GM18870 (cell line): ENCODE measurements at regions not wholly inside any gene's neighbourhood (a gene's known extent, or its start where the extent isn't known, plus 50 kb on each side); places are given as distances from the start of the nearest gene placed in this dataset.

Source experiments
- ATAC-seq: cut with Tn5 transposase; IDR thresholded peaks from one replicate; pipeline ENCODE4 v1.9.1; 2021; ENCODE audit warnings: moderate library complexity; ENCODE audit not compliant: unreplicated experiment

GRCh38 chr7:46886669-46887374 is 695.1 kb downstream of the TNS3 start:
- ATAC-seq, result no peak

GRCh38 chr7:46885167-46885566 is 696.7 kb downstream of the TNS3 start:
- ATAC-seq, result no peak

- ATAC-seq, result no peak
Measured at GRCh38 chr7:46881507-46882127, 700.3 kb downstream of the TNS3 start.

- no peak for ATAC-seq
Measured at GRCh38 chr7:46880508-46881196, 701.3 kb downstream of the TNS3 start.

GRCh38 chr7:46879783-46880182 is 702.1 kb downstream of the TNS3 start:
- no peak for ATAC-seq

GRCh38 chr7:46871516-46871915 is 710.4 kb downstream of the TNS3 start:
- ATAC-seq, result no peak

- ATAC-seq, result no peak
Measured at GRCh38 chr7:46864716-46865115, 717.2 kb downstream of the TNS3 start.

GRCh38 chr7:46859963-46860475 is 721.9 kb downstream of the TNS3 start:
- no peak for ATAC-seq

- no peak for ATAC-seq
Measured at GRCh38 chr7:46855851-46856250, 726.1 kb downstream of the TNS3 start.

- no peak for ATAC-seq
Measured at GRCh38 chr7:46854958-46855473, 726.9 kb downstream of the TNS3 start.

GRCh38 chr7:46853451-46853850 is 728.5 kb downstream of the TNS3 start:
- no peak for ATAC-seq

- no peak for ATAC-seq
Measured at GRCh38 chr7:46852795-46853194, 729.1 kb downstream of the TNS3 start.

GRCh38 chr7:46850563-46851330 is 731.2 kb downstream of the TNS3 start:
- ATAC-seq, result no peak

- no peak for ATAC-seq
Measured at GRCh38 chr7:46848944-46849343, 733.0 kb downstream of the TNS3 start.

- ATAC-seq, result no peak
Measured at GRCh38 chr7:46848311-46848710, 733.6 kb downstream of the TNS3 start.

- ATAC-seq, result no peak
Measured at GRCh38 chr7:46847126-46847525, 734.8 kb downstream of the TNS3 start.

- ATAC-seq, result no peak
Measured at GRCh38 chr7:46844486-46844885, 737.4 kb downstream of the TNS3 start.

GRCh38 chr7:46841248-46841647 is 740.7 kb downstream of the TNS3 start:
- ATAC-seq, result no peak

- no peak for ATAC-seq
Measured at GRCh38 chr7:46839651-46840050, 742.3 kb downstream of the TNS3 start.

- no peak for ATAC-seq
Measured at GRCh38 chr7:46838463-46838862, 743.4 kb downstream of the TNS3 start.

- ATAC-seq, result no peak
Measured at GRCh38 chr7:46835556-46835955, 746.4 kb downstream of the TNS3 start.
